GM12864 (cell line): ENCODE measurements at regions not wholly inside any gene's neighbourhood (a gene's known extent, or its start where the extent isn't known, plus 50 kb on each side); places are given as distances from the start of the nearest gene placed in this dataset.

Source experiments
- DNase-seq: peaks from one replicate; pipeline ENCODE4 v3.0.0-alpha.2; 2011; ENCODE audit warnings: low read depth
- H3K4me3 ChIP-seq: 2 replicates; pipeline ENCODE4 v1.5.1; 2011; ENCODE audit warnings: mild to moderate bottlenecking, low read depth, low read length, control low read depth
- TF ChIP-seq, protein P1 (sequence below): IDR thresholded peaks from 2 replicates; pipeline ENCODE4 v1.5.1; 2011; ENCODE audit warnings: low read depth, mild to moderate bottlenecking, moderate library complexity, low read length, control low read depth, inconsistent platforms; ENCODE audit errors: missing control alignments

DNA sequence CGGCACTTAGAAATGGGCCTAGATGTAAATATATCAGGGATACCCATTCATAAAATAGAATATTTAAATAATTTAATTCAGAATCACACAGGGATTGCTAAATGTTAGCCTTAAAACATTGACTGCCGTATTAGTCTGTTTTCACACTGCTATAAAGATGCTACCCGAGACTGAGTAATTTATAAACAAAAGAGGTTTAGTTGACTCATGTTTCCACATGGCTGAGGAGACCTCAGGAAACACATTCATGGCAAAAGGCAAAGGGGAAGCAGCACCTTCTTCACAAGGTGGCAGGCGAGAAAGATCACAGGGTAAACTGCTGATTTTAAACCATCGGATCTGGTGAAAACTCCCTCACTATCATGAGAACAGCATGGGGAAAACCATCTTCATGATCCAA is 223.6 kb upstream of the GULP1 start:
- H3K4me3 ChIP-seq, result no peak overlapping the region
- TF ChIP-seq, protein P1, sequence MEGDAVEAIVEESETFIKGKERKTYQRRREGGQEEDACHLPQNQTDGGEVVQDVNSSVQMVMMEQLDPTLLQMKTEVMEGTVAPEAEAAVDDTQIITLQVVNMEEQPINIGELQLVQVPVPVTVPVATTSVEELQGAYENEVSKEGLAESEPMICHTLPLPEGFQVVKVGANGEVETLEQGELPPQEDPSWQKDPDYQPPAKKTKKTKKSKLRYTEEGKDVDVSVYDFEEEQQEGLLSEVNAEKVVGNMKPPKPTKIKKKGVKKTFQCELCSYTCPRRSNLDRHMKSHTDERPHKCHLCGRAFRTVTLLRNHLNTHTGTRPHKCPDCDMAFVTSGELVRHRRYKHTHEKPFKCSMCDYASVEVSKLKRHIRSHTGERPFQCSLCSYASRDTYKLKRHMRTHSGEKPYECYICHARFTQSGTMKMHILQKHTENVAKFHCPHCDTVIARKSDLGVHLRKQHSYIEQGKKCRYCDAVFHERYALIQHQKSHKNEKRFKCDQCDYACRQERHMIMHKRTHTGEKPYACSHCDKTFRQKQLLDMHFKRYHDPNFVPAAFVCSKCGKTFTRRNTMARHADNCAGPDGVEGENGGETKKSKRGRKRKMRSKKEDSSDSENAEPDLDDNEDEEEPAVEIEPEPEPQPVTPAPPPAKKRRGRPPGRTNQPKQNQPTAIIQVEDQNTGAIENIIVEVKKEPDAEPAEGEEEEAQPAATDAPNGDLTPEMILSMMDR, result no peak
- no peak for DNase-seq

DNA sequence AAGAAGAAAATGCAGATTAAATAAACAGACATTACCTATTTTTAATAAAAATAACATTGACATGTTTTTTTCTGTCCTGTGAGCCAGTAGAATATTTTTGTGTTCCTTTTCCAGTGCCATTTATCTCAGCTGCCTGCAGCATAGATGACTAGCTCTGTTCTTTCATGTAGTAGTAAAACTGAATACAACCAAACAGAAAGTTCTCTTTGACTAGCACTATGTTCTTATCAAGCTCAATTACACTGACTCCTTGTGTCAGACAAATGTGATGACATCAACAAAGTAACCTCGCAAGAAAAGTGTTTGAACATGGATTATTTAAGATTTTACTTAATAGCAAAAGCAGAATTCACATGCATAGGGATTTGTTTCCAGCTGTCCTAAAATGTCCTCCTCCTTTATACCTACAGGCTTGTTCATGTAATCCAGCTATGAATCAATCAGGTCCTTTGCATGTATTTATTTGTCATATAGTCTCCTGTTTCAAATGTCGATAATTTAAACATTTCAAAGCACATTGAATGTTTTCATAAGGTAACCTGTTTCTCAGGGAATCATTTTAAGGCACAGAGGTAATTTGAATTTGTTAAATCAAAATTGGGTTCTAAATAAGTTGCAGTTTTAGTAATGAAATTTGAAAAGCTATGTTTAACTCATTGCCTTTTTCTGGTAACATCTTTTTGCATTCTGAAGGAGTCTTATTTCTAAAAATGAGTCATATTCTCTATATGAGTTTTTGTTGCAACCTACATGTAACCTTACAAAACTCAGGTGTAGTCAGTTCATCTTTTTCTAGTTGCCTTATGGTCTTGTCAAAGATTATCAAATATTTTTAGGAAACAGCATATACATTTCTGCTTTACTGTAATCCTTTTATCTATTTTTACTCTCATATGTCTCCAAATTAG is 215.3 kb upstream of the GULP1 start:
- no peak overlapping the region for H3K4me3 ChIP-seq
- TF ChIP-seq, protein P1, result no peak

DNA sequence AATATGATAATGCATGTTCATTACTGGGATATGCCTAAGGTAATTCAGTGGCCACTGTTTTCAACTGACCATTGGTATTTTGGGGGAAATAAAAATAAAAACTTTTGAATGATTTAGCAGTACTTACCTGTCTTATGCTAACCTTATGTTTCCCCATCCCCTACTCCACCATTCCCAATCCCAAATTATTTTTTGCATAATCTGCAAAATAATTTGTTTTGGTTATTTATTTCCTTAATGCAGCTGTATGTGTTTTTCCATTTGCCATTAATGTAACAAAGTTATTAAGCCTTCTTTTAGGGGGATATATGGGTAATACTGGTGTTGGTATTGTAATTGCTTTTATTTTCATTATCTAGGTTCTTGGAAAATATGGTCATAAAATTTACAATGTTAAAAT is 213.9 kb upstream of the GULP1 start:
- no peak overlapping the region for H3K4me3 ChIP-seq
- TF ChIP-seq, protein P1, result no peak
- no peak for DNase-seq

More for the DNA sequence above, 215.3 kb upstream of the GULP1 start:
- DNase-seq, result no peak

DNA sequence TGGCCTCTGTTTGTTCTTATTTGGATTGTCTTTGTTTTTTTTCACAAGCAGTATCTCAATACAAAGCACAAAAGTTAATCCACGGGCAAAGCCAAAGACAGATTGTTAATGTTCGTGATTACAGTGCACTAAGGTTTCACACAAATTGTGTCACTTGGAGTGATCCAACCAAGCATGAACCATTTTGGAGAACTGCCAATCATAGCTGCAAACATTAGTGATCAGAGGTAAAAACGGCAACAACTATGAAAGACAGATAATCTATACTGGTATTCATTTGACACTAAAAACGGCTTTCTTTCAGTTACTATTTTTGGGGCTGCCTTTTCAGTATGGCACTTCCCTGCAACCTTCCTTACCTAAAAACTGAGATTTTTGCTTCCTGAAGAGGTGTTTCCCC is 213.1 kb upstream of the GULP1 start:
- no peak overlapping the region for H3K4me3 ChIP-seq
- peak; percentile 26 for DNase-seq
- TF ChIP-seq, protein P1, result no peak

DNA sequence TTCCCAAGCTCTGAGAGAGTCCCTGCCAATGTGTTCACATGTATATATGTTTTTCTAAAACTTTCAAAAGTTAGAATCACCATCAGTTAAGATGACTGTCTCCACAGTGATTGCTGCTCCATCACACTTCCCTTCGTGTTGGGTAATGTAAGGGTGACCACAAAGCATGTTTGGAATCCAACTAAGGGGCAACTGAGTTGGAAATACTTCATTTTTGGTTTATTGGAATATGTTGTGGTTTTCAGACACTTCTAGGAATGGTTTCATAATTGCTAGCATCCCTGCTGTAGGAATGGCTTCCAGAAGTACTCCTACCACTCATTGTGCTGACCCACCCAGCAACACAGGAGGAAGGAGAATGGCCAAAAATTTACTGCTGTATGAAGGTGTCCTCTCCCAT is 212.5 kb upstream of the GULP1 start:
- TF ChIP-seq, protein P1, result no peak
- no peak overlapping the region for H3K4me3 ChIP-seq
- DNase-seq, result no peak

DNA sequence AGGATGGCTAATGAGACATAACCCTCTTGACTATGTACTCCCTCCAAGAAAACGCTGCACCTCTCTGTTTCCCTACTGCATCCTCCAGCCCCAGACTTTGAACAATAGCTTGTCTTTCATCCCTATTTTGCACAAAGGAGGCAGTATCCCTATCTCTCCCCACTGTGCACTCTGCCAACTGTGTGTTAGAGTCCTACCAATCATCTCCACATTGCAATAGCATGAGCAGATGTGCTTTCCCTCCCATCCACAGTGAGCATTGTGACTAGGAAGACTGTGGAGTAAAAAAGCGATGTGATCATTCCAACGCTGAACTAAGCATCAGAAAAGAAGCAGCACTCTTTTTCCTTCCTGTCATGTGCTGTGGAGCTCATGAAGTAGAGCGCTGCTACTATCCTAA is 206.3 kb upstream of the GULP1 start:
- TF ChIP-seq, protein P1, result no peak
- H3K4me3 ChIP-seq, result no peak overlapping the region
- DNase-seq, result no peak

DNA sequence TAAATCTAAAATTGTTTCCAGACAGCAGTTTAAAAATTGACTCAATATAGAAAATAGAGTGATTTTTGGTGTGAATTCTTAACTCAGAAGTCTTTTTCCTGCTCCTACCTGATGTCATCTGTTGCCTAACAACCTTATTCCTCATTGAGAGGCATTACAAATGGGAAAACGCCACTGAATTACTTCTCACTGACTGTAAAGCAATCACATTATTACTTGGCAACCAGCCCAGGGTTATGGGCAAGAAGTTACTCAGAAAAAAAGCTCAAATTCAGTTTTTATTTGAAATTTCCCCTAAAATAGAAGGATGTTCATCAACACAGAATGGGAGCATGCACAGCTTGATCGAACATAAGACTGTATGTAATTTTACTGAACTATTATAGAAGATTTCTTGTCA is 201.8 kb upstream of the GULP1 start:
- TF ChIP-seq, protein P1, result no peak
- DNase-seq, result no peak
- no peak overlapping the region for H3K4me3 ChIP-seq
